ENCODE measurements at regions not wholly inside any gene's neighbourhood (a gene's known extent, or its start where the extent isn't known, plus 50 kb on each side); places are given as distances from the start of the nearest gene placed in this dataset.

- TF ChIP-seq HINFP (CRISPR knock-in tag; IDR thresholded peaks at IDR 0.05; ENCODE audit: low read depth) (no peak), KLF16 (CRISPR knock-in tag; IDR thresholded peaks at IDR 0.05) (no peak), POLR2AphosphoS5 (IDR thresholded peaks at IDR 0.05; ENCODE audit: low read depth, low read length) (no peak), WIZ (CRISPR knock-in tag; IDR thresholded peaks at IDR 0.05) (no peak), ZNF607 (CRISPR knock-in tag; IDR thresholded peaks at IDR 0.05; ENCODE audit: borderline replicate concordance) (no peak)
Observed at GRCh38 chr11:36890841-36891240, 292.8 kb upstream of the RAG2 start.

Measured in HepG2 (cell line).